Endothelial cell (in vitro differentiated cells): ENCODE measurements at regions not wholly inside any gene's neighbourhood (a gene's known extent, or its start where the extent isn't known, plus 50 kb on each side); places are given as distances from the start of the nearest gene placed in this dataset.

ENCODE experiments used
- DNase-seq: peaks from one replicate; pipeline ENCODE4 v3.0.0; 2021; ENCODE audit warnings: low spot score
- H3K27ac Mint-ChIP-seq: one replicate; pipeline ENCODE4 v1.8.0; 2021; ENCODE audit warnings: mixed read lengths, inconsistent platforms; ENCODE audit not compliant: unreplicated experiment
- H3K27me3 Mint-ChIP-seq: one replicate; pipeline ENCODE4 v1.8.0; 2021; ENCODE audit warnings: mild to moderate bottlenecking, moderate library complexity, mixed read lengths, inconsistent platforms; ENCODE audit not compliant: unreplicated experiment
- H3K36me3 Mint-ChIP-seq: one replicate; pipeline ENCODE4 v1.8.0; 2021; ENCODE audit warnings: mild to moderate bottlenecking, low read depth, mixed read lengths, inconsistent platforms; ENCODE audit not compliant: unreplicated experiment
- H3K4me1 Mint-ChIP-seq: one replicate; pipeline ENCODE4 v1.8.0; 2021; ENCODE audit warnings: mild to moderate bottlenecking, mixed read lengths, inconsistent platforms; ENCODE audit not compliant: unreplicated experiment
- H3K4me3 Mint-ChIP-seq: one replicate; pipeline ENCODE4 v1.8.0; 2021; ENCODE audit warnings: mild to moderate bottlenecking, mixed read lengths, inconsistent platforms; ENCODE audit not compliant: unreplicated experiment
- H3K9me3 Mint-ChIP-seq: one replicate; pipeline ENCODE4 v1.8.0; 2021; ENCODE audit warnings: mixed read lengths, inconsistent platforms; ENCODE audit not compliant: unreplicated experiment
- CTCF ChIP-seq: fragments of 200-600 bp; sonication (generic); IDR thresholded peaks from one replicate; pipeline ENCODE4 v1.5.0; 2021; ENCODE audit warnings: antibody characterized with exemption; ENCODE audit not compliant: unreplicated experiment

GRCh38 chr10:58993480-58994221 is 182.8 kb upstream of the PHYHIPL start:
- H3K36me3 Mint-ChIP-seq: no peaks in the 10 kb centered on the region
- no peak for TF ChIP-seq CTCF
- H3K4me1 Mint-ChIP-seq: no peaks in the 10 kb centered on the region
- DNase-seq: no peak
- no peak overlapping the region for H3K4me3 Mint-ChIP-seq
- H3K27ac Mint-ChIP-seq: no peak overlapping the region
- no peaks in the 10 kb centered on the region for H3K27me3 Mint-ChIP-seq
- H3K9me3 Mint-ChIP-seq: no peaks in the 10 kb centered on the region

- no peaks in the 10 kb centered on the region for H3K9me3 Mint-ChIP-seq
- no peaks in the 10 kb centered on the region for H3K36me3 Mint-ChIP-seq
- no peak overlapping the region for H3K27ac Mint-ChIP-seq
- TF ChIP-seq CTCF: no peak
- no peak for DNase-seq
- H3K27me3 Mint-ChIP-seq: no peaks in the 10 kb centered on the region
- no peaks in the 10 kb centered on the region for H3K4me1 Mint-ChIP-seq
- no peak overlapping the region for H3K4me3 Mint-ChIP-seq
Observed at GRCh38 chr10:58994226-58995057, 182.0 kb upstream of the PHYHIPL start.

- Mint-ChIP-seq H3K27me3 (no peaks in the 10 kb centered on the region), H3K4me1 (no peaks in the 10 kb centered on the region), H3K4me3 (no peak overlapping the region), H3K36me3 (no peaks in the 10 kb centered on the region), H3K27ac (no peak overlapping the region), H3K9me3 (no peaks in the 10 kb centered on the region)
- no peak for TF ChIP-seq CTCF
- DNase-seq: no peak
Observed at GRCh38 chr10:58995058-58995596, 181.3 kb upstream of the PHYHIPL start.

GRCh38 chr10:58996063-58996462 is 180.4 kb upstream of the PHYHIPL start:
- TF ChIP-seq CTCF: no peak
- no peaks in the 10 kb centered on the region for H3K27me3 Mint-ChIP-seq
- H3K36me3 Mint-ChIP-seq: no peaks in the 10 kb centered on the region
- H3K4me3 Mint-ChIP-seq: no peak overlapping the region
- DNase-seq: no peak
- no peaks in the 10 kb centered on the region for H3K4me1 Mint-ChIP-seq
- no peaks in the 10 kb centered on the region for H3K9me3 Mint-ChIP-seq
- H3K27ac Mint-ChIP-seq: no peak overlapping the region

GRCh38 chr10:58996866-58997265 is 179.6 kb upstream of the PHYHIPL start:
- H3K27me3 Mint-ChIP-seq: no peaks in the 10 kb centered on the region
- no peak for TF ChIP-seq CTCF
- H3K36me3 Mint-ChIP-seq: no peaks in the 10 kb centered on the region
- no peak overlapping the region for H3K27ac Mint-ChIP-seq
- no peaks in the 10 kb centered on the region for H3K4me1 Mint-ChIP-seq
- no peak overlapping the region for H3K4me3 Mint-ChIP-seq
- no peak for DNase-seq
- no peaks in the 10 kb centered on the region for H3K9me3 Mint-ChIP-seq
